ENCODE measurements at regions not wholly inside any gene's neighbourhood (a gene's known extent, or its start where the extent isn't known, plus 50 kb on each side); places are given as distances from the start of the nearest gene placed in this dataset.
"Not testable (repeated sequence)": the region's sequence is repeated elsewhere in the genome, so short reads cannot be mapped to it uniquely, and the experiment has no call there.

DNA sequence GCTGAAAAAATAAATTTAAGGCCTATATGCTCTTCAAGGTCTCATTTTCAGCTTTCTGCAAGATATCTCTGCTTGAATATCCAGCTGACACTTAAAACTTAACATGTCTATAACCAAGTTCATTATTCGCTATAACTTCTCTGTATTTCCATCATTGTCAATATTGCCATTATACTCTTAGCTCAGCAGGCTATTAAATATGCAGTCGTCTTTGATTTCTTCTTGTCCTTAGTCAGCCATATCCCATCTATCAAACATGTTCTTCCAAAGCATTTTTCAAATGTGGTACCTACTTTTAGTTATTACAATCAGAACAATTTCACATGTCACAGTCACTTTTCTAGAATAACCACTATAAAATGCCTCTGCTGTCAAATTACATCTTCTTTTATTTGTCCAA is 1364.1 kb downstream of the ARAP2 start:
- DNase-seq, result no peak

DNA sequence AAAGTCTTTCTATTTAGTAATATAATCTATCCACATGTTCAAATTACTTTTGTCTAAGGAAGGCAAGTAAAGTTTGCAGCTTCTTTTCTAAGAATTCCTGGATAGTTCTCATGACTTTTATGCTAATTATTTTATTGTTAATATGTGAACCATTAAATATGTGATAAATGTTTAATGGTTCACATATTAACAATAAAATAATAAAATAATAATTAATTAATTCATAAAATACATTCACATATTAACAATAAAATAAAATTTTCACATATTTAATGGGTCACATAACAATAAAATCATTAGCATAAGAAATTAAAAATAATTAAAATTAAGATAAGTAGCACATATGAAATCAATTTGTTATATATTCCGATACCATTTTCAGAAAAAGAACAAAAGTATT is 1352.4 kb downstream of the ARAP2 start:
- no peak for DNase-seq

DNA sequence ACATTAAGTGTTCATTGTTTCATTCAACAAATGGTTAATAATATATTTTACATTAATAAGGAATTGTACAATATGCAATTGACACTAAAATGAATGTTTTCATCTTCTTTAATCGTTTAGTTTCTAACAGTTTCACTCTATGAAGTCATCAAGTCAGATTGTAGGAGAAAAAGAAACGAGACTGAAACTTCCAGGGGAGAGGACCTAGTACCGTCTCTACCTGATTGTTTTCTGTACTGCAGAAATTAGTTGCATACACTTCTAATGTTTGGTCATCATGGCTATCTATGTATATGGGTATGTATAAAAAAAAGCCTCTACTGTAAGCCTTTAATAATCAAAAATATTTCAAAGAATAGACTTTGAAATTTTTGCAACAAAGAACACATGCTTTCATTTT is 1350.9 kb downstream of the ARAP2 start:
- DNase-seq, result no peak

DNA sequence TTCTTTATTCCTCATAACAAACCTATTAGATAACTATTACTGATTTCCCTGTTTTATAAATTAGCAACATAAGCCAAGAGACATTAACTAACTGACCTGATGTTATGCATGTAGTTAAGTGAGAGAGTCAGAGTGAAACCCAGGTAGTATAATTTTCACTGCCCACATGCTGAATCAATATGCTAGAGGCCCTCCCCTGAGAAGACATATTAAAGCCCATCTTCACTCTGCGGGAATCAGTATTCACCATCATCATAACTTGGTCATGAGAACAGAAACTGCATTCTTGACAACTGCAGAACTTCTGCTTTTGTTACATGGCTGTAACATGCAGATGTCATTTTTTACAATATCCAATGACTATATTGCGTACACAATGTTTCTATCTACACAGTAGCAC is 1324.3 kb downstream of the ARAP2 start:
- no peak for DNase-seq

DNA sequence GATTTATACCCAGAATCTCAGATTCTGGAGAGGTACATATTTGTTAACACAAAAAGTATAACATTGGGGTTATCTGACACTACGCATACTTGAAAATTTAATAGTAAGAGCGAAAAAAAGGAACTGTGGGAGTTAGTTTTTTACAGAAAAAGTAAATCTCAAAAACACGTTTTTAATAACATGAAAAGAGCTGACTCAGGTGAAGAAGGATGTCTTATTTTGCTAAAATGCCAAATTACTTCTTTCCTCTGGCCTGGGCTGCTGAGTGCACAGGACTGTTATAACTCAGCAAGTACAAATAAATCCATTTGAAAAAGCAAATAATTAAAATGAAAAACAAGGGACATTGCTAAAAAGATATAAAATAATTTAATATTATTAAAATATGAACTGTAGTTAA is 1322.9 kb downstream of the ARAP2 start:
- no peak for DNase-seq

DNA sequence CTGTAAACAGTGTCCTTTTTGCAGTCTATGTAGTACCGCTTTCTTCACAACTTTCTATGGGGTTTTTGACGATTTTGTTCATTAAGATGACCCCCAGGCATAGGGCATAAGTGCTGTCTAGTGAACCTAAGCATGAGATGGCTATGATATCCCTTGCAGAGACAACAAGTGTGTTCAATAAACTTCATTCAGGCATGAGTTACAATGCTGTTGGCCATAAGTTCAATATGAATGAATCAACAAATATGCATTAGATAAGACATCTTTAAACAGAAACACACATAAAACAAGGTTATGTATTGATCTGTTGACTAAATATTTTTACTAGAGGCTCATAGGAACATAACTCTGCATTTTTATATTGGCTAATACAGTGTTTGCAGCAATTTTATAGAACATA is 1322.0 kb downstream of the ARAP2 start:
- no peak for DNase-seq

DNA sequence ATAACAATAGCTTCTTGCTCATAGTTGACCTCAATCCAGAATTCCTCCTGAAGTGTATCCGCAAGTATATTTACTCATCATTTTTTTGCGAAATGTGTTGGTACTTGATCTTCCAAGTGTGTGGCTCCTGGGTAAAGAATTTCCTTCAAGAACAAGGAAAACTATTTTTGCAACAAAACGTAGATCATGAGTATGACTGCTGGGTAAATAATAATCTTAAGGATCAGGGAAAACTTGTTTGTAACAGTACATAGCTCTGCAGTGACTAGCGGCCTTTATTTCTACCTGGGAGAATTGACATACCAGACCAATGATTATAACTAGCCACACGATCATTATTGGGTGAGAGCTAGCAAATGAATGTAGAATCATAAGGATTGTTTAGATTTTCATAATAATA is 1311.7 kb downstream of the ARAP2 start:
- DNase-seq, result no peak

DNA sequence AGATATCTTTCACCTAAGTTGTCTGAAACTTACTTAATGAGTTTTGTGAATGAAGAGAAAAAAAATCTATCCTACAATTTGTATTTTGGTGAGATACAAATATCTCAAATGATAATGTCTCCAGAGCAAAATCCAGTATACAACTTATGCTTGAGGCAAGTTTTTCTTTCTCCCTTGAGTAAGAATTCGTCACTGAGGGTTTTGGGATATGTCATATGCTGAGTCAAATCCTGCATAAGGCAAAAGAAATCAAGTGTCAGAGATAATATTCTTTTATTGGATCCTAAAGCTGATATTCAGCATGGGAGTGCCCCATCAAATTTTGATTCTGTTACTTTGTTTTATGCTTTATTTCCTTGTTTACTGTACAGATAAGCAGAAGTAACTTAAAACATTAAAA is 1308.6 kb downstream of the ARAP2 start:
- DNase-seq, result no peak

DNA sequence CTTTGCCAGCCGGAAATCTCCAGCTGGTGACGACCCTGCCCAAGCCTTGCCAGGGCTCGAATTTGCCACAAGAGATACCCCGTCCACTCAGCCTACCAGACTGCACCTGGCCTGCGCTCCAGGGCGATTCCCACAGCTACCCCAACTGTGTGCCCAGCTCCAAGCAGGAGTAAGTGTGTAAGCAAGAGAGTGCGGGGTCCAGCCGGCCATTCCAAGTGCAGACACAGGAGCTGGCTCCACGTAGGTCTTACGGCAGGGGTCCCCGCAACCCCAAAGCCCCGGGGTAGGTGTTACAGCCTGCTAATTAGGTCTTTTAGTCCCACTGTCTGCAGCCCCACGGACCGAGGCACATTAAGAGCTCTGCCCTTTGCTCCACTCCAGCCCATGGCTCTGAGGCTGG is 1305.2 kb downstream of the ARAP2 start:
- DNase-seq, result no peak

DNA sequence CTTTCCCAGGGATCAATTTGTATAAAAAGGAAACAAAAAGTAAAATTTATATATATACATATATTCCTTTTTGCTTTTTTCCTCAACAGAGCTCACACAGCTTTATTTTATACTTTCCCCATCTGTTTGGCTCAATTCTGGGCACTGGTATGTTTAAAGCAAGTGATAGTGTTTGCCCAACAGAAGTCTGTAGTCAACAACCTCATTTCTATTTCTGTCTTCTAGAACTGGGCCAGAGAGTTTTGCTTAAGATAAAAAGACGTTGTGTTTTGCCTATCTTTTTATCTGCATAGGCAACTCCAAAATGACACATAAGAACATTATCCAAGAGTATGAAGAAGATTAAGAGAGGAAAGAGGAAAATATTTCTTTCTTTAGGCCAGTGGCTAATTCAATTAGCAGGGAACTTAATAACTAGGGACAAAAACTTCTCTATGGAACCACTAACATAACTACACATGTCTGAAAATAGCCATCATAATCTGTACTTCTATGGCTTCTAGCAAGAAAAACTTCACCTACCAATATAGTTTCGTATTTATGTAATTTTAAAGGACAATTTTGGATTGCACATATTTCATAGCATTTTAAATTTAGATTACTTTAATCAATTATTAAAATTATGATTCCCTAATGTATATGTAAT is 1300.5 kb downstream of the ARAP2 start:
- no peak for DNase-seq

DNA sequence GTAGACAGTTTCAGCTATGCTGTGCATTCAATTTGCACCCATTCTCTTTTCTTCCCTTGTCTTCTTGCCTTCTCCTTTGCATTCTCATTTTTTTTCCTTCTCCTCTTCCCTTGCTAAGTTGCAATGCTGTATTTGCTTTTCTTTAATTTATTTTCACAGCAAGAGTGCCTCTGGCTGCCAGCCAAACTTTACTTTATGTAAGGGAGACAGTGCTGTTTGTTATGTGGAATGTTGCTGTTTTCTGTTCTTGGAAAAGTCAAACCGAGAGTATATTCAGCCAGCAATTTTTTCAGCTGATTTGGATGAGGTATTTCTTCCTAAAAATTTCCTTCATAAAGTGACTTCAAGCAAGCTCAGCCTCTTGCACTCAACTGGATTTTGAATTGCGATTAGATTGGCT is 1293.4 kb downstream of the ARAP2 start:
- peak; percentile 3 for DNase-seq

DNA sequence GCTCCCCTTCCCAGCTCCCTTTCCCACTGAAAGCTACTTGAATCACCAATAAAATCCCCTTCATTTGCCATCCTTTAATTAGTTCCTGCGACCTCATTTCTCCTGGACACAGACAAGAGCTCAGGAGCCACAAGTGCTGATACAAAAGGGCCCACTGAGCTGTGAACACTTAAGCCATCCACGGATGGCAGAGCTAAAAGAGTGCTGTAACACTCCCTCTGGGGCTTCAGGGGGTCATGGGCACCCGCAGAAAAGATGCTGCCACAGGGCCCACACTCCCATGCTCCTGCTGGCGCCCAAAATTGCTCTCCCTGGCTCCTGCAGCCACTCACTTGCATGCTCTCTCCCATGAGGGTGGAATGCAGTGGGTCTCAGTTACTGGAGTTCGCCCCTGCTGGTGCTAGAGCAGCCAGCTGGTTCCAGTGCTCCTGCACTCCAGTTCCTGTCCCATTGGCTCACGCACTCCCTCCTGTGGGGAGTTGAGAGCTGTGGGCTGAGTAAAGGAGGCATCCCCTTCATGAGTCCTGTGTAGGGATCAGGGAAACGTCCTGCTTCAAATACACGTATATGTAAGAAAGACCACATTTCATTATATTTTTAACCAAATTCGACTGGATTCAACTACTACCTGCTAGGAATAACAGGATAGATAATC is 1291.0 kb downstream of the ARAP2 start:
- DNase-seq, result no peak

DNA sequence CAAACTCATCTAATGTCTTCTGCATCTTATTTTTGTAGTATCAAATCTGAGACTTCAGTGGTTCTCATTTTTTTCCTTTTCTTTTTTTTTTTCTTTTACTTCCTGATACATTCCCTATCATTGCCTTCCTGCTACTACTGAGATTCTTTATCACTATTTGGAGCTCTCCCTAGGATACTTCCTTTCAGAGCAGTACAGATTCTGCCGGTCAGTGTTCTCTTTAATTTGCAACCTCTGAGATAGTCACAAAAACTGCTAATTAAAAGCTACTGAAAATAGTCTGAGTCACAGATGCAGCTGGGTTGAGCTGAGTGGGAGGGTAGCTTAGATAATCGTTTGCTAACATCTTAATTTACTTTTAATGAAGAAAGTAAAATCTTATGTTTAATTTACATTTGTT is 1279.7 kb downstream of the ARAP2 start:
- DNase-seq, result no peak

DNA sequence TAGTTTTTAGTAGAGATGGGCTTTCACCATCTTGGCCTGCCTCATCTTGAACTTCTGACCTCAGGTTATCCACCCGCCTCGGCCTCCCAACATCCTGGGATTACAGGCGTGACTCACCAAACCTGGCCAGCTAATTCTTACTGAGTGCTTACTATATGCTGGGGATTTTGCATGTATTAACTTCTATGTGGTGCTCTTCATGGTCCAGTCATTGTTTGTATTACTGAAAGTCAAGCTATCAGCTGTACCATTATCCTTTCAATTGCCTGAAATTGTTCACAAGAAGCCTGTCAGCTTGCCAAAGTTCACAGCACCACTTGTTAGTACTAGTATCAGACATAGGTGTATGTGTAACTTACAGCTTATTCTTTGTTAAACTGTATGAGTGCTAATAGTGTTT is 1272.1 kb downstream of the ARAP2 start:
- no peak for DNase-seq

DNA sequence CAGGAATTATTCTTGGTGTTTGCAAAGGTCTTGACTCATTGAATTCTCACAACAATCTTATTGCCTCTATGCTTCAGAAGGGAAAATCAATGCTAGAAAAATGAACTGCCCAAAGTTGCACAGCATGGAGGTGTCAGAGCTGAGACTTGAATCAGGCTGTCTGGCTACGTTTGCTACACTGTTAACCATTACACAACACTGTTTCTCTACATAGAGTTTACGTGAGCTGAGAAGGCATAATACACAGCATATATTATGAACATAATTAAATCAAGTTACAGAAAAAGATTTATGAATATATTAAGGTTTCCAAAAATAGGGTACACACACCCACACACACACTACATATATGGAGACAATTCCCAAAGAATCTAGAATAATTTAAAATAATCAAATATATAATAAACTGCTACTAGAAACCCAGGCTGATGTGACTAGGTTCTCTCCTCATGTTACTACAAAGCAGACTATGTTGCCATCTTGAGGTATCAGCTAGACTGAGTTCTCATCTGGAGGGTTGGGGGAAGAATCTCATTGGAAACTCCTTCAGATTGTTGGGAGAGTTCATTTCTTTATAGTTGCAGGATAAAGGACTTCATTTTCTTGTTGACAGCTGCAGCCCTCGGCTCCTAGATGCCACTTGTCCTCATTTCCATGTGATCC is 1270.5 kb downstream of the ARAP2 start:
- DNase-seq, result no peak

DNA sequence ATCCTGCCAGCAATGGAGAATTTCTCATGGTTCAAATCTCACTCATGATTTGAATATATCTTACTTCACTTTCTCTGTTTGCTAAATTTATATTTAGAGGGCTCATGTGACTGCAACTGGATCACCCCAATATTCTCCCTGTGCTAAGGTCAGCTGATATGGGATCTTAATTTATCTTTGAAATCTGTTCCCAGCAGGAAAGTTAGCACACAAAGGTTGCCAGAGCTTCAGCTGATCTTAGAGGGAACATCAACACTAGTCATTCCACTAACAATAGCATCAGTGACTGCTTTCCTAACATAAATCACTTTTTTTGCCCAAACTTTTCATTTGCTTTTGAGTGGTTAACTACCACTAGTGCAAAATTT is 1270.0 kb downstream of the ARAP2 start:
- DNase-seq, result no peak

DNA sequence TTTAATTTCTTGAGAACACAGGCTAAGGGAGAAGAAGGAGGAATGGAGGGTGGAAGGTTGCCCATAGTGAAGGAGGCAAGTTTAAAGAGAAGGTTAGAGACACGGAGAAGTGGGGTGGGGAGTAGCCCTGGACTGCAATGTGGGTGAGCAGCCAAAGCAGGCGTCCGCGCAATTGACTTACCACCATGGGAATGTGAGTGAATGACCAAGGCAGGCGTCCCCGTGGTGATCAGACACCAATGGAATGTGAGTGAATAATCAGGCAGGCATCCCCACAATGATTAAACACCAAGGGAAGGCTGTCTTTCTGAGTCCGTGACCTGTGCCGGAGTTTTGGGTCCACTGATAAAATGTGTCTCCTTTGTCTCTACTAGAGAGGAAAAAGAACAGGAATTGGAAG is 1223.1 kb downstream of the ARAP2 start:
- DNase-seq, result not testable (repeated sequence)

DNA sequence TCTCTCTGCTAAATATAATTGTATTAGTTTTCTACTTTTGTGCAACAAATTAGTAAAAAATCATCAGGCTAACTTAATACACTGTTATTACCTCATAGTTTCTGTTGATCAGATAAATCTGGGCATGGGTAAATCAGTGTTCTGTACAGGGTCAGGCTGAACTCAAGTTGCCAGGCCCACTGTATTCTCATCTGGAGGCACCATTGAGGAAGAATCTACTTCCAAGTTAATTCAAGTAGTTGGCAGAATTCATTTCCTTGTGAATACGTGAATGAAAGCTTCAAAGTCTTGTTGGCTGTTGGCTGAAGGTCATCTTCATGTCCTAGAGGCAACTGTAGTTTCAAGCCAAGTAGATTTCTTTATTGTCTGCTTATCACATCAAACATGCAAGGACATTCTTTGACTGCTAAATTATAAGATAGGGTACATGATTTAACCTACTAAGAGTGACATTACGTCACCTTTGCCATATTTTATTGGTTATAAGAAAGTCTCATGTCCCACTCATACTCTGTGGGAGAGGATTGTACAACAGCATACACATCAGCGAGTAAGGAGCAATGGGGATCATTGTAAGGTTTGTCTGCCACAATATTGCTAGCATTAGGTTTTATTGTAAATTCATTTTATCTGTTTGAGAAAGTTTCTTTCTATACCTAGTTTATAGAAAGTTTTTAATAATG is 1219.0 kb downstream of the ARAP2 start:
- no peak for DNase-seq

DNA sequence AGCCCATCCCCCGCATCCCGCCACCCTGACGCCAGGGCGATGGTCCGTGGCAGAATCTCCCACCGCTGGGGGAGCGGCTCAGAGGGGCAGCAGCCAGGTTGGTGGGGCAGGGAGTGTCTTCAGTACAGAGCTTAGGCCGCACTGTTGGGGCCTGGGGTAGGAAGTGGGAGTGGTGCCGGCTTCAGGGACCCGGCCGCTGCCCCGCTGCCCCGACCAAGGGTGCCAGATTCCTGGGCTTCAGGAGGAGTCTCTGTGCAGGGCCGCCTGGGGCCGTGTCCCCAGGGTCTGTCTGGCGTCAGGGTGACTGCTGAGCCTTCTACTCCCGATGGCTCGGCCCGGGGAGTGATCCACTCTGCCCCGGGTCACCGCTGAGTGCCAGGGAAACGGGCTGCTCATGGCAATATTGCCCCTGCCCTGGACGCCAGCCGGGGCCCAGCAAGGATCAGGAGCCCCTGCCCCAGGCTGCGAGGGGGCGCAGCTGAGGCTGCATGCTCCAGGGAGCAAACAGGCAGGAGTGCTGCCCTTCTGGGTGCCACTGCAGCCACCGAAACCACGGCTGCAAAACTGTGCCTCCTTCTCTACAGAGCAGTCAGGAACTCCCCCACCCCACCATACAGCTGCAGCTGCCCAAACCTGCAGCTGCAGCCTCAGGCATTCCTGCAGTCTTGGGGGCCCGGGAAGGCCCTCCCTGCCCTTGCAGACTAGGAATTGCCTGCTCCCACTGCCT is 1206.1 kb downstream of the ARAP2 start:
- DNase-seq, result no peak

DNA sequence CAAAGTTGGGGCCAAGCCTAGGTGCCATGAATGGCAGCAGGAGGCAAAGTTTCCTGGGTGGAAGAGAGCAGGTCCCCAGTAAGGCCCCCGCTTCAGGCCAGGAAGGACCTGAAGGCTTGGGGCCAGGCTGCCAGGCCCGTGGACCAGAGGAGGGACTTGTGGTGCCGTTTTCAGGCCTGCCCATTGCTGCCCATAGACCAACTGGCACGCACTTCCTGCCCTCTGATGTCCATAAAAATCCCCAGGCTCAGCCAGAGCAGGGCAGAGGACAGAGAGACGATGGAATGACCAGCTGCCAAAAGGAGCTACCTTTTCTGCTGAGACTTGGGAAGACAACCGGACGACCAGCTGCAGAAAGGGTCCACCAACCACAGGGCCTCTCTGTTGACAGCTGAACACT is 1205.5 kb downstream of the ARAP2 start:
- DNase-seq, result no peak

DNA sequence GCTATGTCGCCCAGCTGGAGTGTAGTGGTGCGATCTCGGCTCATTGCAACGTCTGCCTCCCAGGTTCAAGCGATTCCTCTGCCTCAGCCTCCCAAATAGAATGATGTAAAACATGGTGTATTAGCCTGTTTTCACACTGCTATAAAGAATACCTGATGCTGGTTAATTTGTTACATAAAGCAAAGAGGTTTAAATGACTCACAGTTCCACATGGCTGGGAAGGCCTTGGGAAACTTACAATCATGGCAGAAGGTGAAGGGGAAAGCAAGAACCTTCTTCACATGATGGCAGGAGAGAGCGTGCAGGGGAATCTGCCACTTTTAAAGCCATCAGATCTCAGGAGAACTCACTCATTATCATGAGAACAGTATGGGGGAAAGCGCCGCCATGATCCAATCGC is 1191.8 kb downstream of the ARAP2 start:
- DNase-seq, result no peak

DNA sequence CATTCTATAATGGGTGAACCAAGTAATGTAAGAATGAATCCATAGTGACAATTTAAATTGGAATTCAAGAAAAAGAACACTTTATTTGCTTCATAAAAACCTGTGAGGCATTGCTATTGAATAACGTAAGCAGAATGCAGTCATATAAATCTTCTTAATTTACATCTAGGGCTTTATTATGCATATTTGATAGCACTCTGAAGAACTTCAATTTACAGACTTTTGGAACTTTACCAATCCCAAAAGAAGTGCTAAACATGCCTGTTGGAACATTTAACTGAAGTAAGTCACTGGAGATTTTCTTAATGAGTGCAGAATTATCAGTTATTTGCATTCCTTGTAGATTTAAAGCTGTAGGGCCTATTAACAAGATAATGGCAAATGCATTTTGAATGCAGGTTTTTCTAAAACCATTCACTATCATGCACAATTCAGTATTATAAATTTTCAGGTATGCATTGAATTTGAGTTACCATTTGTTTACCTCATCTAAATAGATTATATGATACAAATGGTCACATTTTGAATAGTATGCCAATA is 1181.2 kb downstream of the ARAP2 start:
- DNase-seq, result no peak

DNA sequence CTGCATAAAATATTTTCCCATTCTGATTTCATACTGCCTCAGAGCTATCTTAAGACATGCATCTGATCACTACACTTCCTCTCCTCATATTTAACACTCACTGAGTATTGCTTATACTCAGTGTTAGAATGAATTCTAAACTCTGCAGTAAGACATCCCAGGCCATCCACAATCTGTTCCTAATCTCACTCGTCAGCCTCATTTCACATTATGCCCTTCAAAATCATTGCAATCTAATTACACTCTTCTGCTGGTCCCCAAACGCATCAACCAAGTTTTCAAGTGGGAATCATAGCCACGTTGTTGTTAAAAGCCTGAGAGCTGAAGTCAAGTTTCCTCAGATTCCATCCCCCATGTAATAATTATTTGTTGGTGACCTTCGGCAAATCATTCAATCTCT is 1177.9 kb downstream of the ARAP2 start:
- no peak for DNase-seq

Data from NCI-H2029 treated with DMSO at 0.1 percent for 48 hours (cell line).